ENCODE measurements at regions not wholly inside any gene's neighbourhood (a gene's known extent, or its start where the extent isn't known, plus 50 kb on each side); places are given as distances from the start of the nearest gene placed in this dataset.
A peak's percentile ranks its signal among the peaks of the same experiment; 100 is the strongest.

DNA sequence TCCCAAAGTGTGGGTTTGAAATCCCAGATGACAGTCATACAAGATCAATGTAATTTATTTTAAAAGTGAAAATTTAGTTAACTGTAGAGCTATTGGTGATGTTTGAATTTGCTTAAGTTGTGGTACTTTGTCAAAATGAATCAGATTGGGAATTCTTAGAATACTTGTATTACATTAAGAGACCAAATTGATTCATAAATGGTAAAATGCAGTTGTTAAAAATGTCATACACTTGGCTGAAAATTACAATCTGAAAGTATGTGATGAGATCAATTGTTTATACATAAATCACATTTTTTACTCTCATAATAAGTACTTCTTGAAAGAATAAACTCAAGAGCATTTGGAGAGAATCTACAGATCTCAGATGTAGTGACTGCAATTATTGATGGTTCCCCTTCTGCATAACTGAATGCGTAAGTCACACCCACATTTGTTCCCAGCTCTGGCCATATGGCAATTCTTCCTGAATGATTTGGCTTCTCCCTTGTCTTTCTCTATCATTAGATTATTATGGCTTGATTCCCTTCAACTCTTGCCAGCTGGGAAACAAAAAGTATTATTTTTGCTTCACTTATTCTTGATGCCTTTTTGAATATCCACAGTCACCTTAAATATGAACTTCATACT lies 558.5 kb downstream of the CPS1 start:
- TF ChIP-seq, protein P1, sequence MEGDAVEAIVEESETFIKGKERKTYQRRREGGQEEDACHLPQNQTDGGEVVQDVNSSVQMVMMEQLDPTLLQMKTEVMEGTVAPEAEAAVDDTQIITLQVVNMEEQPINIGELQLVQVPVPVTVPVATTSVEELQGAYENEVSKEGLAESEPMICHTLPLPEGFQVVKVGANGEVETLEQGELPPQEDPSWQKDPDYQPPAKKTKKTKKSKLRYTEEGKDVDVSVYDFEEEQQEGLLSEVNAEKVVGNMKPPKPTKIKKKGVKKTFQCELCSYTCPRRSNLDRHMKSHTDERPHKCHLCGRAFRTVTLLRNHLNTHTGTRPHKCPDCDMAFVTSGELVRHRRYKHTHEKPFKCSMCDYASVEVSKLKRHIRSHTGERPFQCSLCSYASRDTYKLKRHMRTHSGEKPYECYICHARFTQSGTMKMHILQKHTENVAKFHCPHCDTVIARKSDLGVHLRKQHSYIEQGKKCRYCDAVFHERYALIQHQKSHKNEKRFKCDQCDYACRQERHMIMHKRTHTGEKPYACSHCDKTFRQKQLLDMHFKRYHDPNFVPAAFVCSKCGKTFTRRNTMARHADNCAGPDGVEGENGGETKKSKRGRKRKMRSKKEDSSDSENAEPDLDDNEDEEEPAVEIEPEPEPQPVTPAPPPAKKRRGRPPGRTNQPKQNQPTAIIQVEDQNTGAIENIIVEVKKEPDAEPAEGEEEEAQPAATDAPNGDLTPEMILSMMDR (IDR thresholded peaks at IDR 0.05; ENCODE audit: low read depth, low read length, missing control alignments) = no peak
- Histone ChIP-seq H3K27ac (no peak overlapping the region), H3K36me3 (replicated peaks) (no peaks in the 10 kb centered on the region), H3K4me3 (ENCODE audit: low read depth, low read length) (no peak overlapping the region), H3K27me3 (replicated peaks) (no peaks in the 10 kb centered on the region)
- in situ Hi-C loops (cut with HindIII; ENCODE audit: low pct_ligation_motif_present, low sequenced_read_pairs) = no loop called here
- DNase-seq = peak; percentile 21

DNA sequence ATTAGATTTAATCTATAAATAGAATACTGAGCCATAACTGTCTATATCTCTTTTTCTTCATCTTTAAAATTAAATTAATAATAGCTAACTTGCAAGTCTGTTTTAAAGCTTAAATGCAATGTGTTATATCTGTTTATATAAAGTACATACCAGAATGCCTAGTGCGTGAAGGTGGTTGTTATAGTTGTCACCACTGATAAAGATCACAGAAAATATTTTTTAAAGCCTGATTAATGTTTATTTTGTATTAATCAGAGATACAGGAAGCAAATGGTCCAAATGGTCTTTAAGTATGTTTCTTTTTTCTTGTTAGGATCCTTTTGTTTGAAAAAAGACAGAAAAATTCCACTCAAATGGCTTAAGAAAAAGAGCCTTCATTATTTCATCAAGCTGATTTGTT lies 560.6 kb downstream of the CPS1 start:
- DNase-seq = no peak
- Histone ChIP-seq H3K27ac (no peak overlapping the region), H3K27me3 (replicated peaks) (no peaks in the 10 kb centered on the region), H3K36me3 (replicated peaks) (no peaks in the 10 kb centered on the region), H3K4me3 (ENCODE audit: low read depth, low read length) (no peak overlapping the region)
- TF ChIP-seq, protein P1 (IDR thresholded peaks at IDR 0.05; ENCODE audit: low read depth, low read length, missing control alignments) = no peak
- in situ Hi-C loops (cut with HindIII; ENCODE audit: low pct_ligation_motif_present, low sequenced_read_pairs) = no loop called here

DNA sequence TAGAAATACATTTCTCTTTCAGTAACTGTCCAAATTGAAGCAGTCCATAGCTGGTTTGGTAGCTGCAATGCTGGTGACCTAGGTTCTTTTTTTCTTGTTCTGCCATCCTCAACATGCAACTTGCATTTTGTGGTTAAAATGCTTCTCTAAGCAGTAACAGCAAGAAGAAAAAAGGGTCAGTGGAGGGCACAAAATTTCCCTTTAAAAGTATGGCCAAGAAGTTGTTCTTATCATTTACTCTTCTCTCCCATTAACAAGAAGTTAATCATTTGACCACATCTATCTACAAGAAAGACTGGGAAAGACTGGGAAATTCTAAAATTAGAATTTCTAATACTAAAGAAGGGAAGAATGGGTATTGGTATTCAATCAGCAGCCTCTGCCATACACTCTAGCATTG lies 569.9 kb downstream of the CPS1 start:
- Histone ChIP-seq H3K4me3 (ENCODE audit: low read depth, low read length) (no peak overlapping the region), H3K27ac (no peak overlapping the region), H3K27me3 (replicated peaks) (no peaks in the 10 kb centered on the region), H3K36me3 (replicated peaks) (no peaks in the 10 kb centered on the region)
- no peak for DNase-seq
- in situ Hi-C loops (cut with HindIII; ENCODE audit: low pct_ligation_motif_present, low sequenced_read_pairs) = no loop called here
- TF ChIP-seq, protein P1 (IDR thresholded peaks at IDR 0.05; ENCODE audit: low read depth, low read length, missing control alignments) = no peak

DNA sequence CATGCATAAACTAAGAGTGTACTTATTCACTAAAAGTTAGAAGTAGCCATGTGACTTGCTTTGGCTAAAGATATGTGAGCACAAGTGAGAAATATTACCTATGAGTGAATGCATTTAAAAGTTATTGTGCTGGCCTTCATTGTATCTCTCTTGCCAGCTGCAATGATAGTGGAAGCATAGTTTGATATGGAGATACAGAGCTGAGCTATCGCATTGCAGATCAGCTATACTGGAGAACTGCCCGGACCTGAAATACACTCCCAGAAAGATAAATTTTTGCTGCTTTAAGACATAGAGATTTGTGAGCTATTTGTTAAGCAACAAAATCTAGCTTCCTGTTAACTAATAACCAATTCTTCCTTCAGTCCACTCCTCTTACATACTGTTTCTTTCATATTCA lies 571.1 kb downstream of the CPS1 start:
- H3K27ac ChIP-seq = no peak overlapping the region
- in situ Hi-C loops (cut with HindIII; ENCODE audit: low pct_ligation_motif_present, low sequenced_read_pairs) = no loop called here
- DNase-seq = no peak
- no peaks in the 10 kb centered on the region for H3K36me3 ChIP-seq (replicated peaks)
- no peak overlapping the region for H3K4me3 ChIP-seq (ENCODE audit: low read depth, low read length)
- TF ChIP-seq, protein P1 (IDR thresholded peaks at IDR 0.05; ENCODE audit: low read depth, low read length, missing control alignments) = no peak
- no peaks in the 10 kb centered on the region for H3K27me3 ChIP-seq (replicated peaks)

DNA sequence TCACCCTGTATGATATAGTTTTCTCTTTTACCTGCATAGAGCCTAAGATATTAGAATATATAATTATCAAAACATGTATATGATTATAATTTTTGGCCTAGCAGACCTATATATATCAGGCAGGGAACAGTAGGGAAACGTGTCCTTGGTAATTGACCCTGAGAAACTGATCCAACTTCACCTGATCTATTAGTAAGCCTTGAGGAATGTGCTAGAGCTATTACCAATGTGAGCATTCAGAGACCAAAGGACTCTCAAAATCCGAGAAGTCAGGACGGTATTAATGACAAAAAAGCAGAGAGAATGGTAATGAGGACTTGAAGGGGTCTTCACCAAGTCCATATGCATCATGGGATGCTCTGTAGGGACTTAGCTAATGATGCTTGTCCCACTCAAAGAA lies 571.9 kb downstream of the CPS1 start:
- Histone ChIP-seq H3K27me3 (replicated peaks) (no peaks in the 10 kb centered on the region), H3K36me3 (replicated peaks) (no peaks in the 10 kb centered on the region), H3K4me3 (ENCODE audit: low read depth, low read length) (no peak overlapping the region), H3K27ac (no peak overlapping the region)
- DNase-seq = no peak
- in situ Hi-C loops (cut with HindIII; ENCODE audit: low pct_ligation_motif_present, low sequenced_read_pairs) = no loop called here
- TF ChIP-seq, protein P1 (IDR thresholded peaks at IDR 0.05; ENCODE audit: low read depth, low read length, missing control alignments) = no peak

DNA sequence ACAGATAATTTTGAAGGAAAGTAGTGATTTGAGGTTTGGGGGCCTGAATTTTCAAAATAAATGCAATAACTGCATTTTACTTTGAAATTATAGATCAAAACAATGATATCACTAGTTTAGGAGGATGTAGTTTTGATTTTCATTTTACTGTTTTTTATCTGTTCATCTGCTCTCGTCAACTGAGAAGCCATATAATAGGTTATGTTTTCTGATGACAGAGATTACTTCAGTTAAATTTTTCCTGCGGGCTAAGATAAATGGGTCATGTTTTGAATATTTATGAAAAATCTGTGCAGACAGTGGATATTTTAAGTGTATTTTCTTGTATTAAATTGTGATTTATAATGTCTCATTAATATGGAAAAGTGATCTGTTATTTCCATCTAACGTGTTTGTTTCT lies 573.4 kb downstream of the CPS1 start:
- TF ChIP-seq, protein P1 (IDR thresholded peaks at IDR 0.05; ENCODE audit: low read depth, low read length, missing control alignments) = no peak
- Histone ChIP-seq H3K27ac (no peak overlapping the region), H3K27me3 (replicated peaks) (no peaks in the 10 kb centered on the region), H3K36me3 (replicated peaks) (no peaks in the 10 kb centered on the region), H3K4me3 (ENCODE audit: low read depth, low read length) (no peak overlapping the region)
- no peak for DNase-seq
- in situ Hi-C loops (cut with HindIII; ENCODE audit: low pct_ligation_motif_present, low sequenced_read_pairs) = no loop called here
